ENCODE measurements at regions not wholly inside any gene's neighbourhood (a gene's known extent, or its start where the extent isn't known, plus 50 kb on each side); places are given as distances from the start of the nearest gene placed in this dataset.
"Not testable (repeated sequence)": the region's sequence is repeated elsewhere in the genome, so short reads cannot be mapped to it uniquely, and the experiment has no call there.

GRCh38 chr2:36222485-36222884, 133.1 kb upstream of the CRIM1 start:
- POLR2A ChIA-PET = no interaction called here
- Mint-ChIP-seq H3K27me3 (ENCODE audit: low read depth) (peaks cover 2% of the 10 kb centered on the region), H3K4me1 (ENCODE audit: low read depth) (no peaks in the 10 kb centered on the region), H3K27ac (no peak overlapping the region), H3K36me3 (ENCODE audit: low read depth) (peaks cover 2% of the 10 kb centered on the region), H3K9me3 (ENCODE audit: insufficient read depth) (peaks cover 10% of the 10 kb centered on the region), H3K4me3 (no peak overlapping the region)
- CTCF ChIA-PET = no interaction called here
- ATAC-seq = no peak
- DNase-seq = no peak

- no peak overlapping the region for H3K4me3 Mint-ChIP-seq
These were observed 140.9 kb upstream of the CRIM1 start for GRCh38 chr2:36214691-36215090.

GRCh38 chr2:36203366-36203765, 152.2 kb upstream of the CRIM1 start:
- no peak for DNase-seq
- H3K4me1 Mint-ChIP-seq (ENCODE audit: low read depth) = no peaks in the 10 kb centered on the region
- peaks cover 15% of the 10 kb centered on the region for H3K9me3 Mint-ChIP-seq (ENCODE audit: insufficient read depth)
- H3K36me3 Mint-ChIP-seq (ENCODE audit: low read depth) = no peaks in the 10 kb centered on the region
- POLR2A ChIA-PET = no interaction called here
- H3K27ac Mint-ChIP-seq = no peak overlapping the region
- CTCF ChIA-PET = no interaction called here
- no peak overlapping the region for H3K4me3 Mint-ChIP-seq
- H3K27me3 Mint-ChIP-seq (ENCODE audit: low read depth) = peaks cover 3% of the 10 kb centered on the region
- no peak for ATAC-seq

More at GRCh38 chr2:36214691-36215090, 140.9 kb upstream of the CRIM1 start:
- peaks cover 17% of the 10 kb centered on the region for H3K9me3 Mint-ChIP-seq (ENCODE audit: insufficient read depth)
- POLR2A ChIA-PET = no interaction called here
- peaks cover 2% of the 10 kb centered on the region for H3K36me3 Mint-ChIP-seq (ENCODE audit: low read depth)
- H3K27ac Mint-ChIP-seq = no peak overlapping the region
- DNase-seq (no peak), ATAC-seq (no peak)
- CTCF ChIA-PET = no interaction called here
- no peaks in the 10 kb centered on the region for H3K27me3 Mint-ChIP-seq (ENCODE audit: low read depth)
- no peaks in the 10 kb centered on the region for H3K4me1 Mint-ChIP-seq (ENCODE audit: low read depth)

GRCh38 chr2:36197181-36197971, 158.2 kb upstream of the CRIM1 start:
- Mint-ChIP-seq H3K9me3 (ENCODE audit: insufficient read depth) (peaks cover 12% of the 10 kb centered on the region), H3K27ac (no peak overlapping the region), H3K36me3 (ENCODE audit: low read depth) (no peaks in the 10 kb centered on the region), H3K27me3 (ENCODE audit: low read depth) (peaks cover 4% of the 10 kb centered on the region), H3K4me1 (ENCODE audit: low read depth) (no peaks in the 10 kb centered on the region), H3K4me3 (no peak overlapping the region)
- ATAC-seq (no peak), DNase-seq (no peak)
- ChIA-PET POLR2A (no interaction called here), CTCF (no interaction called here)

- no peaks in the 10 kb centered on the region for H3K36me3 Mint-ChIP-seq (ENCODE audit: low read depth)
- ChIA-PET CTCF (no interaction called here), POLR2A (no interaction called here)
- H3K27me3 Mint-ChIP-seq (ENCODE audit: low read depth) = peaks cover 4% of the 10 kb centered on the region
- ATAC-seq = no peak
- no peak overlapping the region for H3K4me3 Mint-ChIP-seq
- H3K9me3 Mint-ChIP-seq (ENCODE audit: insufficient read depth) = no peaks in the 10 kb centered on the region
- H3K27ac Mint-ChIP-seq = no peak overlapping the region
- H3K4me1 Mint-ChIP-seq (ENCODE audit: low read depth) = no peaks in the 10 kb centered on the region
- no peak for DNase-seq
These were observed 161.9 kb upstream of the CRIM1 start for GRCh38 chr2:36193680-36194079.

GRCh38 chr2:36192983-36193382, 162.6 kb upstream of the CRIM1 start:
- CTCF ChIA-PET = no interaction called here

GRCh38 chr2:36190097-36190496, 165.5 kb upstream of the CRIM1 start:
- Mint-ChIP-seq H3K4me1 (ENCODE audit: low read depth) (no peaks in the 10 kb centered on the region), H3K4me3 (no peak overlapping the region), H3K27me3 (ENCODE audit: low read depth) (peaks cover 6% of the 10 kb centered on the region), H3K36me3 (ENCODE audit: low read depth) (no peaks in the 10 kb centered on the region), H3K9me3 (ENCODE audit: insufficient read depth) (no peaks in the 10 kb centered on the region), H3K27ac (no peak overlapping the region)
- ChIA-PET CTCF (no interaction called here), POLR2A (no interaction called here)
- ATAC-seq (no peak), DNase-seq (no peak)

More at GRCh38 chr2:36192983-36193382, 162.6 kb upstream of the CRIM1 start:
- no peak for ATAC-seq
- no peaks in the 10 kb centered on the region for H3K9me3 Mint-ChIP-seq (ENCODE audit: insufficient read depth)
- DNase-seq = no peak
- H3K4me1 Mint-ChIP-seq (ENCODE audit: low read depth) = no peaks in the 10 kb centered on the region
- no peaks in the 10 kb centered on the region for H3K36me3 Mint-ChIP-seq (ENCODE audit: low read depth)
- H3K4me3 Mint-ChIP-seq = no peak overlapping the region
- no peak overlapping the region for H3K27ac Mint-ChIP-seq
- POLR2A ChIA-PET = no interaction called here
- H3K27me3 Mint-ChIP-seq (ENCODE audit: low read depth) = peaks cover 4% of the 10 kb centered on the region

GRCh38 chr2:36185624-36186023, 170.0 kb upstream of the CRIM1 start:
- ChIA-PET POLR2A (no interaction called here), CTCF (no interaction called here)
- no peaks in the 10 kb centered on the region for H3K9me3 Mint-ChIP-seq (ENCODE audit: insufficient read depth)
- ATAC-seq (no peak), DNase-seq (no peak)
- no peaks in the 10 kb centered on the region for H3K4me1 Mint-ChIP-seq (ENCODE audit: low read depth)
- H3K36me3 Mint-ChIP-seq (ENCODE audit: low read depth) = no peaks in the 10 kb centered on the region
- H3K27ac Mint-ChIP-seq = no peak overlapping the region
- H3K4me3 Mint-ChIP-seq = no peak overlapping the region
- peaks cover 2% of the 10 kb centered on the region for H3K27me3 Mint-ChIP-seq (ENCODE audit: low read depth)

GRCh38 chr2:36184848-36185247, 170.7 kb upstream of the CRIM1 start:
- H3K4me3 Mint-ChIP-seq = no peak overlapping the region
- ChIA-PET POLR2A (no interaction called here), CTCF (no interaction called here)
- no peak for ATAC-seq
- DNase-seq = no peak
- no peak overlapping the region for H3K27ac Mint-ChIP-seq
- H3K27me3 Mint-ChIP-seq (ENCODE audit: low read depth) = peaks cover 2% of the 10 kb centered on the region
- no peaks in the 10 kb centered on the region for H3K4me1 Mint-ChIP-seq (ENCODE audit: low read depth)
- H3K9me3 Mint-ChIP-seq (ENCODE audit: insufficient read depth) = no peaks in the 10 kb centered on the region
- H3K36me3 Mint-ChIP-seq (ENCODE audit: low read depth) = no peaks in the 10 kb centered on the region

- H3K27ac Mint-ChIP-seq; H3K9me3 Mint-ChIP-seq (ENCODE audit: insufficient read depth); H3K4me3 Mint-ChIP-seq; H3K4me1 Mint-ChIP-seq (ENCODE audit: low read depth); H3K27me3 Mint-ChIP-seq (ENCODE audit: low read depth); POLR2A ChIA-PET; H3K36me3 Mint-ChIP-seq (ENCODE audit: low read depth); ATAC-seq; CTCF ChIA-PET; DNase-seq: not testable (repeated sequence)
These were observed 174.6 kb upstream of the CRIM1 start for GRCh38 chr2:36180789-36181482.

GRCh38 chr2:36180293-36180692, 175.3 kb upstream of the CRIM1 start:
- H3K36me3 Mint-ChIP-seq (ENCODE audit: low read depth); H3K27ac Mint-ChIP-seq; CTCF ChIA-PET; H3K9me3 Mint-ChIP-seq (ENCODE audit: insufficient read depth); H3K4me1 Mint-ChIP-seq (ENCODE audit: low read depth); H3K27me3 Mint-ChIP-seq (ENCODE audit: low read depth); DNase-seq; ATAC-seq; POLR2A ChIA-PET; H3K4me3 Mint-ChIP-seq: not testable (repeated sequence)

- ATAC-seq; H3K4me3 Mint-ChIP-seq; POLR2A ChIA-PET; H3K36me3 Mint-ChIP-seq (ENCODE audit: low read depth); H3K9me3 Mint-ChIP-seq (ENCODE audit: insufficient read depth); H3K4me1 Mint-ChIP-seq (ENCODE audit: low read depth); CTCF ChIA-PET; H3K27me3 Mint-ChIP-seq (ENCODE audit: low read depth); DNase-seq; H3K27ac Mint-ChIP-seq: not testable (repeated sequence)
These were observed 175.8 kb upstream of the CRIM1 start for GRCh38 chr2:36179668-36180269.

Measured in activated CD8-positive, alpha-beta T cell treated with anti-CD3 and anti-CD28 coated beads, Interleukin-2, amount 10 ng/mL, durations not matched to agents 7 days and 5 days (primary cell).